ENCODE measurements at regions not wholly inside any gene's neighbourhood (a gene's known extent, or its start where the extent isn't known, plus 50 kb on each side); places are given as distances from the start of the nearest gene placed in this dataset.

GRCh38 chr14:101008631-101009336 is 105.3 kb upstream of the RTL1 start:
- TF ChIP-seq CTCF (conservative IDR thresholded peaks at IDR 0.05; ENCODE audit: low read length) (no peak), EZH2phosphoT487 (IDR thresholded peaks at IDR 0.05; ENCODE audit: borderline replicate concordance, low read depth, low read length) (no peak)

Data from OCI-LY7 (cell line).